HG02571 (cell line): ENCODE measurements at regions not wholly inside any gene's neighbourhood (a gene's known extent, or its start where the extent isn't known, plus 50 kb on each side); places are given as distances from the start of the nearest gene placed in this dataset.
"Not testable (repeated sequence)": the region's sequence is repeated elsewhere in the genome, so short reads cannot be mapped to it uniquely, and the experiment has no call there.

Experiments
- ATAC-seq: cut with Tn5 transposase; IDR thresholded peaks from one replicate; pipeline ENCODE4 v1.9.1; 2021; ENCODE audit warnings: mild to moderate bottlenecking, moderate library complexity; ENCODE audit not compliant: unreplicated experiment

DNA sequence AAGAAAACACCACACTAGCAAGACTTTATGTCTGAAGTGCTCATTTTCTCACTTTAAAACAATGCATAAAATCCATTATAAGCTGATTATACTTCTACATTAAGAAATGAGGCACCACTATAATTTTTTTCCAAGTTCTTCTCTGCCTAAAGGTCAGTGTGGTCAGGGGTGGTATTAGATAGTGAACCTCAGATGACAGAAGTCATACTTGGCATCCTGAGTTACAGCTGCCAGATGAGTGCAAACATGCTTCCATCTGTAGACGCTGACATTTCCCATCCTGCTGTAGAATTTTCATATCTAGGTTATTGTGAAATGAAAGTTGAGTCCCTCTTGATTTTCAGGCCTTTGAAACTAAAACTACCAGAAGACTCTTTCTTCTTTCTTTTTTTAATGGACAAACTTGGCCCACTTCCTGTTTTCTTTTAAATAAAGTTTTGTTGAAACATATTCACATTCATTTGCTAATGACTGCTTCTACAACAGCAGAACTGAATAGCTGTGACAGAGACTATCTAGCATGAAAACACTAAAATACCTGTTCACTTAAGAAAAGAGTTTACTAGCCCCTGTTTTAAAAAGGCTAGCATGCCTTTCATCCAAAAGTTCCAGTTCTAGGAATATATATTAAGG, 900.8 kb downstream of the XPNPEP1 start:
- ATAC-seq: no peak

DNA sequence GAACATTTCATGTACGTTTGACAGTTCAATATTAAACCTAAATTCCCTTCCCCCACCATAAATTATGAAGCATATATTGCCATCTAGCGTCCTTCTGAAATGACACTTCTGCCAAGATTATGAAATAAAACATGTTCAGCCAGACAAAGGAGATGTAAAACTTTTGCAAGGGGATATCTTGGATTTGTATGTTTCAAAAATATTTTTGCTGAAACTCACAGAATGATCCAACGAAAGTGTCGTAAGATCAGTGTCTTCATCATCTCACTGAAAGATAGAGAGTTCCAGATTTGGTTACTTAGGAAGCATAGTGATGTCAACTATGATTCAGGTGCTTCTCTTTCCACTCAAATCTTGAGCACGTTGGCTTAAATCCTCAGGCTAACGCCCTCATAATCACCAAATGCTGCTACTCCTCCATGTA, 904.3 kb downstream of the XPNPEP1 start:
- ATAC-seq: no peak

DNA sequence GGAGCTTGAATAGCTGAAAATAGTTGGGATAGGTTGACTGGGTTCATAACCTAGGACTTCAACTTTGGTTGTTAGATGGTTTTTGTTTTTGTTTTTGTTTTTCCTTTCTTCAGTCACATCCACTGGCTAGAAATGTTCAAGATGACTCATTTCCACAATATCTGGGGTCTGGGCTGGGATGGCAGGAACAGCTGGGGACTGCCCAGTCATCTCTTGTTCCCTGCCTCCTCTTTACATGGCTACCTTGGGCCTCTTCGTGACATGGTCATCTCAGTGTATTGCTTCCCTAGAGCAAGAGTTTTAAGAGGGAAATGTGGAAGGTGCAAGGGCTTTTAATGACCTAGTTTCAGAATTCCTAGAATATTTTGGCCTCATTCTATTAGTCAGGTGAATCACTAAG, 915.8 kb downstream of the XPNPEP1 start:
- no peak for ATAC-seq

DNA sequence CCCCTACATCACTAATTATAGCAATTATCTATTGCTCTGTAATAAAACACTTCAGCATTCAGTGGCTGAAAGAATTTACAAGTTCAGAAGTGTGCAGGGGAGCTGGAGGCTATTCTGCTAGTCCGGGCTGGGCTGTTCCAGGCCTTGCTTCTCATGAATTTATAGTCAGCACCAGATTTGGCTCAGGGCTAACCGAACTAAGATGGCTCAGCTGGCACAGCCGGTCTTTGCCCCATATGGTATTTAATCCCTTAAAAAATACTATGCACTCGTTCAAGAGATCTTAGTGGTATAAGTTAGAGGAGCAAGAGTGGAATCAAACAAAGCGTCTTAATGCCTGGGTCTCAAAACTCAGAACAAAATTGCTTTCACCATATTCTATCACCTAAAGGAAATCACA, 932.9 kb downstream of the XPNPEP1 start:
- no peak for ATAC-seq

DNA sequence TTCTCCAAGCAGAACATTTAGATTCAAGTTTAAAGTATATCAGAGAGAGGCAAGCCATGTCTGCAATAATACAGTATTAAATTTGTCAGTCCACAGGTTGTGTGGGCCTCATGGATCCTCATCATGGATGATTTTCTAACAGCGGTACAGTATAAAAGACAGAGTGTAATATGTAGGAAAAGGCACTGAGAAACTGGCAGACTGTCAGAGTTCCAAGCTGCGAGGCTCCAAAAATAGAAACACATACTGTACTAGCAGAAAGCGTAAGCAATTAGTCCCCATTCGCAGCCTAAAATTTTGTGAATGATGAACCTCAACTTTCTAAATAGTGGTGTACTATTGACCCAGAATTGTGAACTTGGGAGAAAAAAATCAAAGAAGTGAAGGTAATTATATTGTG, 933.3 kb downstream of the XPNPEP1 start:
- ATAC-seq: no peak

DNA sequence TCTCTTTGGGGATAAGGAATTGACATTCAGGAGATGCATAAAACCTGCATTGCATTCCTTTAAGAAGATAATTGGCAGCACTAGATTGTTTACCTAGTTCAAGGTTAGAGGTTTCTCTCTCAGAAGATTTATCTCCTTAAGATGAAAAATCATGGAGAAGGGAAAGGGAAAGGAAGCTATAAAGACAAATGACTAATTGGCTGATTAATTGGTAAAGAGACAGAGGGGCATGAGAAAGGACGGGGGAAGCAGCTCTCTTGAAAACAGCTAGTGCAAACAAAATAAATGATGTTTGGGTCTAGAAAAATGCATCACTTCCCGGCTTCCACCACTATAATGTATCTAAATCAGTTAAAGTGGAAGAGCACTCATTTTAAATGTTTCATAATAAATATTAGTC, 941.2 kb downstream of the XPNPEP1 start:
- ATAC-seq: no peak

DNA sequence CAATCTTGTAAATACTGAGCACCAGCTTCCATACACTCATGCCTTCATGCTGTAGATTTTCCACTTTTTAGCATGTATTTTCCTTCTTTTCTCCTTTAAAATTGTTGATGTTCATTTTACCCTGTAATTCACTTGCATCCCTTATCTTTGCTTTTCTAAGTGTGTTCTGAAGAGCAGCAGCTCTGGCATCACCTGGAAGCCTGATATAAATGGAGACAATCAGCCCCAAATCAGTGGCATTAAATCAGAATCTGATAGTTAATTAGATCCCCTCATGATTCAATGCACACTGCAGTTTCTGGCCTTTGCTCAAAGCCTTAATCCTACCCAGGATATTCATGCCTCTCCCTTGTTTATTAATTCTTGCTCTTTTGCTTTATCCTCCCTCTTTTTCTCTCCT, 942.4 kb downstream of the XPNPEP1 start:
- ATAC-seq: no peak

DNA sequence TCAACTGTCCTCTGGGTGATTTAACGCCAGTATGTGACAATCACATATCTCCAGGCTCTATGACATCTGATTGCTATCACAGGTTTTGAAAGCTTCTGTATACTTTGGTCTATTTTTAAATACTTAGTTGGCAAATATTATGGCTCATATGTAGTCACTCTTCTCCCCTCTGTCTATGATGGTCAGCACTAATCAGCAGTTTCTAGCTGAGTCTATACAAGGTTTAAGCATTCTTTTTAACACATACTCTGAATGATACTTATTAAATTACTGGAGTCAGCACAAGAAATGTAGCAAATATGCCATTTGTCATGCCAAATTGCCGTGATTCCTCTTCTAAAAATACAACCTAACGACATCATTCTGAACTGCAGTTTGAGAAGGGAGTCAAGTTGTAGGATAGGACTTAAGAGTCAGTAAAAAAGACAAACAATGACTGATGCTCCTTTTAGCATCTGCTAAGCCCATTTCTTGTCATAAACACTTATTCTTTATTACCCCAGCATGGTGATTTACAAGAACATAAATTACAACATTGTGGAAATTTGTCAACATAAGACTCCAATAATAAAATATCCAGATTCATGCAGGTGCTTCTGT, 947.8 kb downstream of the XPNPEP1 start:
- no peak for ATAC-seq

DNA sequence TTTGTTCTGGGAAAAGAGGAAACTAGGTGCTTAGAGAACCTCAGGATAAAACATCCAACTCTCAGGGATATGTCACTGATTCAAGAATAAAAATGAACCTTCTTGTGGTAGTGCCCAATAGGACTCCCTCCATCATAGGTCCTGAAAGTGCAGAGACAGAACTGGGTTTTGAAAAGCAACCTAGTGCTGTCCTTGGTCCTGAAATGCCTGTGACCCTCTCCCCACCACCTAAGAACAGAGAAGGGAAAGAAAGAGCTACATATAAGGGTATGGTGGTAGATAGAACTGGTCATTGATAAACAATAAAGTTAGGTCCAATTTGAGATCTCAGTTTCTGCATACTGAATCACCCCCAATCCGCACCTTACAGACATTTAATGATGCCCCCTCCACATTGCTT, 953.3 kb downstream of the XPNPEP1 start:
- ATAC-seq: no peak

DNA sequence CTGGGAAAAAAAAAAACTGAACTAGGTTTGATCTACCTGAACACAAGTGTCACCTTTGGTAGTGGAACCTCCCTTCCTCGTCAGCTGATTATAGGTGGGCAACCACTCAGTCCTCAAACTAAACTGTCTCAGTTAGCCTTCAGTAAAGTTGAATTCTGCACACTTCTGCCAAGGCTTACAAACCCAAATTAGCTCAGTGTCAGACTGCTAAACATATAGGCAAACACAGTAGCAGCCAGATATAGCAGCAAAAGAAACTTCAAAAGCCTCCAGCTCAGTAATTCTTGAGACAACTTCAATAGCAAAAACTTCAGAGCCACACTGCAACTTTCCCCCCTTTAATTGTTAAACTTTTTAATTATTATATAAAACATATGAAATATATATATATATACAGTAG, 956.9 kb downstream of the XPNPEP1 start:
- no peak for ATAC-seq

DNA sequence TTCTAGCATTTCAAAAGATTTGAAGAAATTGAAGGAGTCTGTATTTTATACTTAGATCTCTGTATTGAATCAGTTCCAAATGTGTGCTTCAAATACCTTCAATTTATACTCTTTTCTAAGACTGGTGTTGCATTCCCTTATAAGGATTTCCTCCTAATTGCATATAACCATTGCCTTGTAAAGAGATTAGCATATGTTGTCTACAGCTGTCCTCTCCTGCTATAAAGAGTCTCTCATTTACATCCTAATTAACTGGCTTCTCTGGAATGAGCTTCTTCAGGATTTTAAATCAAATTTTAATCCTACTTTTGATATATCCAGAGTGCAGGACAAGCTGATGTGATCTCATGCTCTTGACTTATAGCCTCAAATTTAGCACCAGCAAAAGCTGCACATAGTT, 957.3 kb downstream of the XPNPEP1 start:
- ATAC-seq: no peak

DNA sequence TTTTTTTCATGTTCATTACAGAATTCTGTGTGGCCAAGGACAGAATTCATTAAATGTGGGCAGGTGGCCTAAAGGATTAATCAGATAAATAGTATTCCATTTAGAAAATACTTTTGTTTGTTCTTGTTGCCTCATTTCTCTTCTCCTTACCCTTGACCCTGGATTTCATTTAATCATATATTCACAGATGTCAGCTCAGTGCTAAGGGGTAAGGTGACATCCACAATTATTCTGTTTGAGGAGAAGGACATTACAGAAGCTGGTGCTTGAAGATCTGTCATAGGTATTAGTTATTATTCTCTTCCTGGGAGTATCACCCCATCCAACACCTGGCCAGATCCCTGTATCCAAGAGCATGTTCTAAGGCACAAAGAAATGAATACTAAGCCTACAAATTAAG, 961.1 kb downstream of the XPNPEP1 start:
- ATAC-seq: no peak

DNA sequence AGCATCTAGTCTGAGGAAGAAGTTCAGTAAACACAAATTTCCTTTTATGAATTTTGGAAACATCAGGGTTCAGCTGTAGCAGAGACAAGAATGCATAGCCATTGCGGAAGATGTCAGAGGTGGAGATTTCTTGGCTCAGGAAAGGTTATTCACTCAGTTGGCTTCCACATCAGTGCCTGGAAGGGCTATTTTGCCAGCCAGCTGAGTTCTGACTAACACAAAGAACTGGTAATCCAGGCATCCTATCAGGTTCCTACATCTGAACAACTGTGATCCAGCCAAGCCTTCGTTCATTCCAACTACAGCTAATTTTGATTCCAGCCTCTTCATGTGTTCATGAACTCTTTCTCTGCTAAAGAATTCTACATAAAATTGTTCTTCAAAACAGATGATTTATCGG, 965.6 kb downstream of the XPNPEP1 start:
- no peak for ATAC-seq

DNA sequence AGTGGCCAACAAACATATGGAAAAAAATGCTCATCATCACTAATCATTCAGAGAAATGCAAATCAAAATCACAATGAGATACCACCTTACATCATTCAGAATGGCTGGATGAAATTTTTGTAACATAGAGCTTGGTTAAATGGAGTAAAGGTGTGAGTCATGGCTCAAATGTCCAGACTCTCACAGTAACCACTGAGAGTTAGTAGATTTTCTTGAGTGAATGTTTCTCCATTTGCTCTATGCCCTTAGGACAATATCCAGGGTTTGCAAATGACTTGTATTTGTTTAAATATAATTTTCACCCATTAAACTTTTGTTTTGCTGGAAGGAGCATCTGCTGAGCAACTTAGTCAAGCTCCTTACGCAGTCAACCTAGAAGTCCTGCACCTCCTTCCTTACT, 967.2 kb downstream of the XPNPEP1 start:
- ATAC-seq: no peak

DNA sequence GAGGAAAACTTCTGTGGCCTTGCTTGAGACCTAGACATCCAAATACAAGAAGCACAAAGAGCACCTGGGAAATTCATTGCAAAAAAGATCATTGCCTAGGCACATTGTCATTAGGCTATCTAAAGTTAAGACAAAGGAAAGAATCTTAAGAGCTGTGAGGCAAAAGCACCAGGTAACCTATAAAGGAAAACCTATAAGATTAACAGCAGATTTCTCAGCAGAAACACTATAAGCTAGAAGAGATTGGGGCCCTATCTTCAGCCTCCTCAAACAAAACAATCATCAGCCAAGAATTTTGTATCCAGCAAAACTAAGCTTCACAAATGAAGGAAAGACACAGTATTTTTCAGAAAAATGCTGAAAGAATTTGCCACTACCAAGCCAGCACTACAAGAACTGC, 1003.3 kb downstream of the XPNPEP1 start:
- not testable (repeated sequence) for ATAC-seq

DNA sequence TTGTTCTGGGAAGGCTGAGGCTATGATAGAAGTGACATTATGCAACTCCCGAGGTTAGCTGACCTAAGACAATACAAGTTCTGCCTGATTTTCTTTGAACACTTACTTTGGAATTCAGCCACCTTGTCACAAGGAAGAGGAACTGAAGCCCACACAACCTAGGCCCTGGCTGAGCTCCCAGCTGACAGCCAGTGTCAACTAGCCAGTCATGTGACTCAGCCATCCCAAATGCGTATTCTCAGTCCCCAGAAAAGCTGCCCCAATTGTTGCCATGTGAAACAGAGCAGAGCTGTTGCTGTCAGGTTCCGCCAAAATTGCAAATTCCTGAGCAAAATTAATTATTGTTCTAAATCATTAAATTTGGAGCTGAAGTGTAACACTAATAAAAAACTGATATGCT, 1010.0 kb downstream of the XPNPEP1 start:
- no peak for ATAC-seq

DNA sequence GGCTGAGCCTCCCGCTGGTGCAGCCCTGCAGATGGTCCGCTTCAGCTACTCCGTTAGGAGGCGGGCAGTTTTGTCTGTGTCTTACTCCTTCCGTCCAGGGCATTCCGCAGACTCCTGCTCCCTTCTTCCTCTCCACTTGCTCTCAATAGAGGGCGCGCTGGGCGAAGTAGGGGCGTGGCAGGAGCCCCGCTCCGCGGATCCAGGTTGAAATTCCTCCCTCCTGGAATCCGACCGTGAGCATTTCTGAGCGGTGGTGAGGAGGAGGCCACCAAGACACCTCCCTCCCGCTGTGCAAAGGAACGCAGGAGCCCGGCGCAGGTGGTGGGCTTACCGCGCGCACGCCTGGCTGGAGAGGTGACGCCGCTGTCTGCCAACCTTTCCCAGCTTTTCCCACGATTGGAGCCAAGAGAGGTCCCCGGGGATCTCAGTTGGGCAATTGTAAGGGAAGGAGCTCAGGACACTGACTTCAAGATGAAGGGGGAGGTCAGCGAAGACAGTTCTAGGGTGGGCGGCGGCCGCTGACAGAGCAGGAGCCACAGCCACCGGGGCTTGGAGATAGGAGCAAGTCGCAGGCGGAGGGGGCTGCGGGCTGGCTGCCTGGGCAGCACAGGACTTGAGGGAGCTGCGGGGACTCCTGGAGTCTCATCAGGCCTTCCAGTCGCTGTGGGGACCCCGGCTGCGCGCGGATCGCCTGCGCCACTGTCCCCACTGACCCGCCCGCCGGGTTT, 1011.3 kb downstream of the XPNPEP1 start:
- ATAC-seq: no peak

DNA sequence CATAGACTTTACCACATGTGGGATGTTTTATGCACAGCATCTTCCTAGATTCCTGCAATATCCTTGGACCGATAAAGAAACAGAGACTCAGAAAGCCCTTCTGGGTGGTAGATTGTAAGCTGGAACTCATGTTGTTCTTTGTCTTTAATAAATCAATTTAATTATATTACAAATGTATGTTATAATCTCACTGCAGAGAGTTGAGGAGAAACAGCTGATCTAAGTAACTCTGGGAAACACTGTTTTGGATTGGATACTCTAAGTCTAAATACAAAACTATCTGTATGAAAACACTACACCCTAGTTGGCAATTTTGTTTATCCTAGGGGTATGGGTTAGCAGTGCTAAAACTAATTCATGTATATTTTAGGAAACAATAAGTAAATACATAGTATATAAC, 1015.2 kb downstream of the XPNPEP1 start:
- ATAC-seq: no peak

DNA sequence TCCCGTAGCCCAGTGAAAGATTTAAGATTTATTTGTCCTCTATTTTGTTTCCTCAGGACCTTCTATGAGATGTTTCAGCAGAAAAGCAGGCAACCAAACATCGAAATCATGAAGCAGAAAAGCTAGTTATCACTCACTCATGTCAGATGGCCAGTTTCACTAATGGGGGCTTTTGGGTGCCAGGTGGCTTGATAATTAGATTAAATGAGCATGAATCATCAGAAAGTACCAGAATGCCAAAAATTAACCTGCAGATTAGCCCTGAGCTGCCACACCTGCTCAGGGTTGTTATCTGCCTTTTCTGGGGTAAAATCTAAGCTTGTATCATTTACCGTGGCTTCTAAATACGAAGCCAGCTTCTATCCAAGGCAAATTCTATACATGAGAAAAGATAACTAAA, 1017.5 kb downstream of the XPNPEP1 start:
- no peak for ATAC-seq

DNA sequence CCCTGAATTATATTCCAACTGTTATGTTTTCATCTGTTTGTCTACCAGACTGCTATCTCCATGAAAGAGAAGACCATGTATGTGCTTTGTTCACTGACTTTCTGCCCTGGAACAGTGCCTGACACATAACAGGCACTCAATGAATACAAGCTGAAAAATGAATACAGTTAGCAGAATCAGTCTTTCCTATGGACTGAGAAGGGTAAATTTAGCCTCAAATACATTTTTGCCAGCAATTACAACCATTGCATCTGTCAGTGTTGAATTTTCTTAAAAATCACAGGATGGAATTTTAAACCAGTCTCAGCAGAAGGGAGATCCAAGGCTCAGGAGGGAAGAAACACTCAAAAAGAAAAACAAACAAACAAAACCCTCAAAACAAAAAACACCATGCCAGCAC, 1018.1 kb downstream of the XPNPEP1 start:
- no peak for ATAC-seq

DNA sequence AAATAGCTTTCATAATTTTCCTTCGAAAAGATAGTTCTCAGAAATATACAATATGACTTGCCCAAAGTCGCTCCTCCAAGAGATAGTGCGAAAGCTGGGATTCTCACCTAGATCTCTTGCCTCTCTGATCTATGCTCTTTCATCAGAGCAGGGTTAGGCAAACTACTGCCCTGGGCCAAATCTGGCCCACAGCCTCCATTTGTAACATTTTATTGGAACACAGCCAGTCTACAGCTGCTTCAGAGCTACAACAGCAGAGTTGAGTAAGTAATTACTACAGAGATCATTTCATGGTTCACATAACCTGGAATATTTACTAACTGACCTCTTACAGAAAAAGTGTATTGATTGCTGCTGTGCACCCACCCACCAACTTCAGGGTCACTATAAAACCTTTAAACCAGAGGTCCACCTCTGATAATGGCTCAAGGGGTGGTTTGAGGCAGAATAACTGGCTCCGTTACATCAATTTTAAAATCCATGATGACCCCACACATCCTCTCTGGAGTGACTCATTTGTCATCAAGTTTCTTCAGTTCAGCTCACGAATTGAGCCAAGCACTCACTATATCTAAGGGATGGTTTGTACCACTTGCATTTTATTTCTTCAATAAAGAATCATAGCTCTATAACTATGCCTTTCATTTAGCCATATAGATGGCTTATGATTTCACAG, 1019.0 kb downstream of the XPNPEP1 start:
- no peak for ATAC-seq
